Erythroblast (primary cell): ENCODE measurements at regions not wholly inside any gene's neighbourhood (a gene's known extent, or its start where the extent isn't known, plus 50 kb on each side); places are given as distances from the start of the nearest gene placed in this dataset.

ENCODE experiments used
- GATA1 ChIP-seq: IDR thresholded peaks from 2 replicates; pipeline ENCODE4 v1.6.1; 2011; ENCODE audit warnings: low read depth, mild to moderate bottlenecking, control low read depth, low read length, moderate library complexity
- POLR2A ChIP-seq: IDR thresholded peaks from 2 replicates; pipeline ENCODE4 v1.6.1; 2011; ENCODE audit warnings: mild to moderate bottlenecking, low read length

GRCh38 chr20:56761393-56761792 is 132.3 kb downstream of the TFAP2C start:
- no peak for TF ChIP-seq POLR2A
- no peak for TF ChIP-seq GATA1
